GM19397 (cell line): ENCODE measurements at regions not wholly inside any gene's neighbourhood (a gene's known extent, or its start where the extent isn't known, plus 50 kb on each side); places are given as distances from the start of the nearest gene placed in this dataset.

Experiments
- ATAC-seq: cut with Tn5 transposase; IDR thresholded peaks from one replicate; pipeline ENCODE4 v1.9.1; 2021; ENCODE audit warnings: mild to moderate bottlenecking, moderate library complexity; ENCODE audit not compliant: unreplicated experiment

DNA sequence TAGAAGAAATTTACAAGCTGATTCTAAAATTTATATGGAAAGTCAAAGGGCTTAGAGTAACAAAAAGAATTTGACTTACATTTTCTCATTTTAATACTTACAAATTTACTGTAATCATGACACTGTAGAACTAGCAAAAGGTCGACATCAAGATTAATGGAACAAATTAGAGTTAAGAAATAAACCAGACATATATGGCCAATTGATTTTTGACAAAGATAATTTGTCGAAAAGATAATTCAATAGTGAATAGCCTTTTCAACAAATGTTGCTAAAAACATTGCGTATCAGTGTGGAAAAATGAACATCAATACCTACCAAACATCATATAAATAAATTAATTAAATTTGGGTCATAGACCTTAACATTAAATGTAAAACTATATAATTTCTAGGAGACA, 955.5 kb upstream of the AUTS2 start:
- ATAC-seq: no peak

DNA sequence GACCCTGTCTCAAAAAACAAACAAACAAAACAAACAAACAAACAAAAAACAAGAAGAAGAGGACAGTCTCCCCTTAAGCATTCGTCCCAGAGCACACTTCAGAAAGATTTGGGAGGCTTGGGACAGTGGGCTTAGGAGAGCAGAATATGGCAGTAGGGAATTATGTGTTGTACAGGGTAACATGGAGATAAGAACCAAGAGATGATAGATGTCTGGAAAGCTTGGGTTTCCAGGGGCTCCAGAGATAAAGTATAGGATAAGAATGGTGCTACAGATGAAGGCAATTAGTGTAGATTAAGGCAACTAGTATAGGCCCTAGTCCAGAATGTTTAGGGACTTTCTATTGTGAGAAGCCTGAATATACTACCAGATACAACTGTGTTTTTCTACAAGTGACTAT, 934.9 kb upstream of the AUTS2 start:
- no peak for ATAC-seq

DNA sequence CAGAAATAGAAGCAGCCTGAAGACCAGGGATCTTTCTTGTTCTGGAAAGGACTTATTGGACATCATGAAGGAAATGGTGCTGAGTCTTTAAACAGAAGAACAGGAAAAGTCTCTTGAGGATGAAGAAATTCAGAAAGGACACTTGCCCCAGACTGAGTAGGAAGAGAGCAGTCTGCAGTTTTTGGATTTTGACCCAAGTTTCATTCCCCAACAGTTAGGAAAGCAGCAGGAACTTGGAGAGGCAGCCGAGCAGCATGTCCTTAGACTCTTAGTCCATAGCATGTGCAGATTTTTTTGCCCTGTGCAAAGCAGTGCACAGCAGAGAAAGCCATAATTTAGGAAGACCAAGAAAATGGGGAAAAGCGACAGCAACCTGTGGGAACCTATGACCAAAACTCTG, 927.2 kb upstream of the AUTS2 start:
- ATAC-seq: no peak

DNA sequence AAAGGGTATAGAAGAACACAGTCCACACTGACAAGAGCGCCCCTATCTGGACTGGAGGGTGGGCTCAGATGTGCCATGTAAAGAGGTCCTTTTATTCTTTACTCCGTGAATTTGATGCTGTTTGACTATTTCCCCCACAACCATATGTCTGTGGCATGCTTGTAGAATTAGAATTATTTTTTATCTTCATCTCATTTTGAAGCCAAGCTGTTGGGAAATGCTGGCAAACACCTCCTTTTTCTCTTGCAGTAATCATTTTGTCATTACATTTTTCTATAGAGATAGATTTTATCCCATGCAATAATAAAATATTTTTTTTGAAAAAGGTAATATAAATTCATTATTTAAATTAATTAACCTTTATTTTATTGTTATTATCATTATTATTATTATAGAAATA, 926.6 kb upstream of the AUTS2 start:
- no peak for ATAC-seq

DNA sequence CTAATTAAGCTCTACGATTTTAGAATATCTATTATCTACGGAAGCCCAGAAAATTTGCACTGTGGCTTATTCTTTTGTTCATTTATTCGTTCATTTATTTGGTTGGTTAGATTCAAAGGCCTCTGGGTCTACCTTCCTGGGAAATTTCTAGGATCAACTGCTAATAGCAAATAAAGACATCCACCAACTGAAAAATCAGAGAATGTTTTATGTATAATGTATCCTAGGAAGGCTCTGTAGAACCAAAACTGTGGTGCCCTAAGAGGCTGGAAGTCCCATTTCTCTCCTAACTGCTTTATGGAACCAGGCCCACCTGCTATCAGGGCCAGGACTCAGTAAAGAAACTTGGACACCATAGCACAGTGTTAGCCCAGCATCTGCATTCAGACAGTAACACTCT, 923.4 kb upstream of the AUTS2 start:
- no peak for ATAC-seq

DNA sequence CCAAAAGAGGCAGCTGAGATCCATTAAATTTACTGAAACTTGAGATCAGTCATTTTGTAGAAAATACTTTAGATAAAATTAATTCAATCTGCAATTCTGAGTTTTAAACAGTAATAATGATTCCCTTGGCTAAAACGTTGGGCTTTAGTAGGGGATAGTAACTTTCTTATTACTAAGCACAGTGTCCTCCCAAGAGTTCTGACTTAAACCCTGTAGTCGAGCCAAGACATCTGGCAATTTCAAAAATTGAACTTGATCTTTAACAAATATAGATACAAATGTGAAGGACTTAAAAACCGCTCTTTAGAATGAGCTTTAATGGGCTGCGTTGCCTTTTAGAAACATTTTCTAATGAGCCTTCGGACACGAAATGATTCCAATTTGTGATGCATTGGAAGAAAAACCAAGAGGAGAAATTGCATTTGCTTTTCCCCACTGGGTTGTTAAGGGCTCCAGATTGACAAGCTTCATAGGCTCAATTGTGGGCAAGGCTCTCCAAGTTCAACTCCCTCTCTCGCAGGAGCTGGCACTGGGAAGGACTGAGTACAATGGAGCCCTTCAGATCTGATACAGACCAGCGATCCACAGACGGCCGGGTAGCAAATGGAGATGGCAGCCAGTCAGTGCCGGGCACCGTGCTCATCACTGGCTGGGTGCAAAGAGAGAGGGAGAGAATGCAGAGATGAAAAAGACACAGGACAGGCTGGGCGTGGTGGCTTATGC, 921.3 kb upstream of the AUTS2 start:
- no peak for ATAC-seq

DNA sequence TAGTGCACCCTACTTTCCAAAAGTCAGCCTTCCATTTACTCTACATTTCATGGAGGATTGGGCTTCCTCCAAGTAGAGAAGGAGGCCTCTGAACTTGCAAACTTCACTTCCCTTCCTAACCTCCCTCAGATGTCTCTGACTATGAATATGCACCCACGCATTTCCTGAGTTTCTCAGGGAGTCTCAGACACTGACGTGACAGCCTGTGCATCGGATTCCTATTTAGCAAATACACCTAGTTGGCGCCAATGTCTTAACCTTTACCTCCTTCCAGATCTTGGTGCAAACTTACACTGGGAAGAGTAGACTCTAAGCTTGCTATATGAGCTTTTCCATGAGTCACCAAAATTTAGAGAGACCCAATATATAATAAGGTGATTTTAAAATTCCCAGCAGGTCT, 920.1 kb upstream of the AUTS2 start:
- ATAC-seq: no peak

DNA sequence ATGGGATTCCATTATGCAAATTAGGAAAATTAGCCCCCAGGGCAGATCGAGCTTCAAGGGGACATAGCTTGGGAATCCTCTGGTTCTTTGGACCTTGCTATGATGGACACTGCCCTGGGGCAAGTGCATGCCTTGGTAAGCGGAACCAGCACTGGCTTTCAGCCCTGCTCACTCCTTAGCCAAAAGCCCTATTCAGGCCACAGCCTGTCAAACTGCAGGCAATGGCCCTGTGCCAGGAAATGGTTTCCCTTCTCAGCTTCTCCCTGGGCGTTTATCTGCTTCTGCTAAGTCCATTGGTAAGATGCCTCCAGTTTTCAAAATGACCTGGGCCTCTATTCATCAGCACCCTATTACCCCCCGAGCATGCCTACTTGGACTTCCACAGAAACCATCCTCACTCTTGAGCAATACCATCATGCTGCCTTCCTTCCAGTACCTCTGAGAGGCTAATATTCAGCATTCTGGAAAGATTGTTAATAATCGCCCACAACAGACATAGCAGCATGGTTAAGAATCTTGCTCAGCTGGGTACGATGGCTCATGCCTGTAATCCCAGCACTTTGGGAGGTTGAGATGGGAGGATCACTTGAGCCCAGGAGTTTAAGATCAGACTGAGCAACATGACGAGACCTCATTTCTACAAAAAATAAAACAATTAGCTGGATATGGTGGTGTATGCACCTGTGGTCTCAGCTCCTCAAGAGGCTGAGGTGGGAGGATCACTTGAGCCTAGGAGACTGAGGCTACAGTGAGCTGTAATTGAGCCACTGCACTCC, 918.6 kb upstream of the AUTS2 start:
- no peak for ATAC-seq

DNA sequence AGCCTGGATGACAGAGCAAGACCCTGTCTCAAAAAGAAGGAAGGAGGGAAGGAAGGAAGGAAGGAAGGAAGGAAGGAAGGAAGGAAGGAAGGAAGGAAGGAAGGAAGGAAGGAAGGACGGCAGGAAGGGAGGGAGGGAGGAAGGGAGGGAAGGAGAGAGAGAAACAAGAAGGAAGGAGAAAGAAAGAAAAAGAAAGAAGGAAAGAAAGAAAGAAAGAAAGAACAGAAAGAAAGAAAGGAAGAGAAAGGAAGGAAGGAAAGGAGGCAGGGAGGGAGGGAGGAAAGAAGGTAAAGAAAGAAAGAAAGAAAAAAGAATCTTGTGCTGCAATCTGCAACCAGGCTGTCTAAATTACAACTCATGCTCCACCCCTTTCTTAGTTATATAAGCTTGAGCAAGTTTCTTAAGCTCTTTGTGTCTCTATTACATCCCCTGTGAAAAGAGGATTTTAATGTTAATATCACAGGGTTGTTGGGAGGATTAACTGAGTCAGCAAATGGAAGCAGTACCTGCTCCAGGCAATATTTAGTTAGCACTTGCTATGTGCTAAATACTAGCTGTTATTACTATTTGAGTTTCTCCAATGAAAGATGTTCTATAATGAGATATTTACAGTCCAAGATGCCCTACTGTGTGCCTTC, 917.9 kb upstream of the AUTS2 start:
- no peak for ATAC-seq

DNA sequence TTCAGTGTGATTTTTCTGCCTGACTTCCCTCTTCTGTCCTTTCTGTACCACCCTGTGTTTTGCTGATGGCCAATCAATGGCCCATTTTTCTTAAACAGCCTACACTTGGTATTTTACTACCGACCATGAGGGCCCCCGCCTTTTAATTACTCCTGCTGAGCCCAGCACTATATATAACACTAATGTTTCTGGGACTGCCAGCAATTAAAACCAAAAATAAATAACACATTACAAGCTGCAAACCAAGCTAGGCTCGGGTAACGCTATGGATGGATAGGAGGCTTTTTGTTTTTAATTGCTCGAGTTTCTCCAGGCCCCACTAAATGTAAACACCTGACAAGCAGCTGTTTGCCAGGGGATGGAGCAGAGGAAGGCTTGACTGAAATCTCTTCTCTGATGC, 915.4 kb upstream of the AUTS2 start:
- no peak for ATAC-seq

DNA sequence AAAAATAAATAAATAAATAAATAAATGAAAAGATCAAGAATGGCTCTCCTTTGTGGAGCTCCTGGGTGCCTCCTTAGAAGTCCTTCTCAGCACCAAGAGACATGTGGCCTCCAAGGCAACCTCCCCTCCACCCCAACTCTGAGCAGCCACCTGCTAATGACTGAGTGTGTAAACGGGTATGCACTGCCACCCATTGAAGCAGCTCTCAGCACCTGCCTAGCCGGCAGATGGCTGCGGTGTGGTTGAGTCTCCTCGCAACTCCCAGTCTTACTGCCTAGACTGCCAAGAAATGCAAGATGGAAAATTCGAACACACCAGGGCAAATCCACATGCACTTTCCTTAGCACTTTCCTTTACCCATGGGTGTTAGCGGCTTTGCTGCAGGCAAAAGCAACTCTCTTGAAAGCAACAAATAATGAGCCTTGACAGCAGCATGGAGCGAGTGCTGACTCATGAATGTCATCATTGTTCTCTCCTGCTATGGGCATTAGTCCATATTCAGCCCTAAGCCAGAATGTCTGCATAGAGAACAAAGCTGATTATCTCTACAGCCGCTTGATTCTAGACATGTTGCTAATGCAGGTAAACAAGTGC, 913.9 kb upstream of the AUTS2 start:
- no peak for ATAC-seq

DNA sequence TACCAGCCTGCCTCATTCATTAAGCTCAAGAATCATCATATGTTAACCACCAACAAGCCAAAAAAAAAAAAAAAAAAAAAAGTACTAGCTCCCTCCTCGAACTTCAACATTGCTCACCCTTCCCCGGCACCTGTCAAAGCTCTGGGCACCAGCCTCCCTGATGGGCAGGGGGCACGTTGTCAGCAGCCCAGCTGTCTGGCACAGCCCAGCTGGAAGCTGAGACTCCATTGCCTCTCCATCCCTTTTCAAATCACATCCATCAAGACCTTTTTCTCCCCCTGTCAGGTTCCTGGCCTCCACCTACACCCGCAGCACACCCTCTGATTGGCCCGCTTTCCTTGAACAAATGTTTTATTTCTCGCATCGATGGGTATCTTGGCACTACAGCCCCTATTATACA, 913.3 kb upstream of the AUTS2 start:
- ATAC-seq: no peak

DNA sequence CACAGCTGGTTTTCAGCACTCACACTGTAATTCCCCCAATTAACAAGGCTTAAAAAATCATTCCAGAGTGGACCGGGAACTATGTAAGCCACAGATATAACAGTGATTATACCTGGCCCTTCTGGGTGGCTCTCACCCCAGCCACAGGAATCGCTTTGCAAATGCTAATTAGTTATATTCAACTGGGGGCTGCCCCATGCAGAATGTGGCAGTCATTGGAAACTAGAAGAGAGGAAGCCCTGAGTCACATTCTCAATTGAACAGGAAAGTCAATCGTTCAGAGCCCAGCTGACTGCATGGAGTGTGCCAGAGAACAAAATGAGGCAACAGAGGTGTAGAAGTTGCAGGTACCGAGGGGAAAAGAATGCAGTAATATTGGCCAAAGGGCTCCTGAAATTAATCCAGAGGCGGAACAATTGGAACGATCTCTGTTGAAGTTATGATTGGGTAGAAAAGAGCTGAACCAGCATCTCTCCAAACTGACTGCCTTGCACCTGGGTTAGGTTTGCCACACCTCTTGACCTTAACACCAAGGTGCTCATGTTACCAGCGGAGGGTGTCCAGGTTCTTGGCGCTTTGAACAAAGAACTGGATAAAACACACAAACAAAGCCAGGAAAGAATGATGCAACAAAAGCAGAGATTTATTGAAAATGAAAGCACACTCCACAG, 909.7 kb upstream of the AUTS2 start:
- ATAC-seq: no peak

DNA sequence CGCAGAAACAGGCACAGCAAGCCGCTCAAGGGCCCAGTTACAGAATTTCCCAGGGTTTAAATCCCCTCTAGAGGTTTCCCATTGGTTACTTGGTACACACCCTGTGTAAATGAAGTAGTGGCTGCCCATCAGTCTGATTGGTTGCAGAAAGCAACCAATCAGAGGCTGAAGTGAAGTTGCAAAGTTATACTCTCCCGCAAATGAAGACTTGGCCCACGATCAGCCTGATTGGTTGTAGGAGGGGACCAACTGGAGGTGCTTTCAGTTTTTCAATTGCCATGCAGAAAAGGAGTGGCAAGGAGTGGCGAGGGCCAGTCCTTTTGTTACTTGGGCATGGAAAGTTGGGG, 909.2 kb upstream of the AUTS2 start:
- ATAC-seq: no peak

DNA sequence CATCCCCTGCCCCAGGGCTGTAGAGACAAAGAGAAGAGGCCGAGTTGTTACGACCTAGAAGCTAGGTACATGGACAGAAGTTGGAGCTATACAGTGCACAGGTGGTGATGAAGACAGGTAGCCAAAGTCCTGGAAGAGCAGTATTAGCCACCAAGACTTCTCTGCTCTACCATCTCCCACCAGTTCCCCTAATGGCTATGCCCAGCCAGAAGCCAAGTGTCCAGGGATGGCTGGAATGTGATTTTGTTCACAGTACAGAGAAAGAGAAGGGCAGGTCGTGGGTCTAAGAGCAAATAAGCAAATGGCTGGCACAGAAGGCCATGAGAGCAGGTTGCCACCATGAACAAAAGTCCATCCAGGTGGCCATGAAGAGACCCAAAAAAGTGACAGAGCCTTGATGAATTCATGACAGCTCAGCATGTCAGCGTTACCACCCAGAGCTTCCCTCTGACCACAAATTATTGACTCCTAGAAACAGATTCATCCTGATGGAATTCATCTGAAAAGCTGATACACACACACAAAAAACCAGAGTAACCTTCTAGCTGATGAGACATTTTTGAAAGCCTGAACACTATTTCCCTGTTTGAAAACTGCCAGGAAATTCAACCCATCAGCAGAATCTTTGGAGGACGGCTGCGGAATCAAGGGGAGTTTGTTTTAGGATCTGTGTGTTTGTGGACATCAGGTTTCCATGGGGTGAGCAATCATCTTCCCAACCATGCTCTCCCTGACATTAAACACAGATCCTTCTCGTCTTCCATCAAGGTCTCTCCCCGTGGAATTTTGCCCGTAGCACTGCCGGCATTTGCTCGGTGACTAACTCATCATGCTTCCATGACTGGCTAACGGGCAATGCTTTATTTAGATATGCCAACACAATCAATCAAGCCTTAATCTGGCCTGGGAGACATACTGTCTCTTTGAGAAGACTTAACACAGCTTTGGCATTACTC, 906.7 kb upstream of the AUTS2 start:
- no peak for ATAC-seq

DNA sequence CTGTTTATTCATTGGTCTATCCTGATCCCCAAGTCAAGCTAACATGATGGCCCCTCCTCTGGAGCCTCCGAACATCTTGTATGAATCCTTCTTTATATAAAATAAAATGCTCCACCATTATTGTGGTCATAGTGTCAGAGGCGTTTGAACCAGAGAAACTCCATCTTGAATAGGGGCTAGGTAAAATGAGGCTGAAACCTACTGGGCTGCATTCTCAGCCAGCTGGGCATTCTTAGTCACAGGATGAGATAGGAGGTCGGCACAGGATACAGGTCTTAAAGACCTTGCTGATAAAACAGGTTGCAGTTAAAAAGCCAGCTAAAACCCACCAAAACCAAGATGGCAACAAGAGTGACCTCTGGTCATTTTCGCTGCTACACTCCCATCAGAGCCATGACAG, 905.8 kb upstream of the AUTS2 start:
- ATAC-seq: no peak

DNA sequence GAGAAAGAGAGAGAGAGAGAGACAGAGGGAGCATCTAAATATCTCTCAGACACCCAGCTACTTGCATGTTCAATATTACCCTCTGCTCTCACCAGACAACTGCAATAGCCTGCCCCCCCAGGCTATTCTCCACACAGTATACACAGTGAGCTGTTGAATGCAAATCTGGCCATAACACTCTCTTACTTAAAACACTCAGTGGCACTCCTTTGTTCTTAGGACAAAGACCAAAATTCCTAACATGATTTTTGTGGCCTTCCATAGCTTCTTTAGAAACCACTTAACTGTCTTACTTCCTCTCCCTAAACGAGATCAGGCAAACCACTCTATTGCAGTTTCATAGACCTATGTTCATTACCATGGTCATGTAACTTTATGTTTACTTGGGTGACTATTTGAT, 903.6 kb upstream of the AUTS2 start:
- ATAC-seq: no peak

DNA sequence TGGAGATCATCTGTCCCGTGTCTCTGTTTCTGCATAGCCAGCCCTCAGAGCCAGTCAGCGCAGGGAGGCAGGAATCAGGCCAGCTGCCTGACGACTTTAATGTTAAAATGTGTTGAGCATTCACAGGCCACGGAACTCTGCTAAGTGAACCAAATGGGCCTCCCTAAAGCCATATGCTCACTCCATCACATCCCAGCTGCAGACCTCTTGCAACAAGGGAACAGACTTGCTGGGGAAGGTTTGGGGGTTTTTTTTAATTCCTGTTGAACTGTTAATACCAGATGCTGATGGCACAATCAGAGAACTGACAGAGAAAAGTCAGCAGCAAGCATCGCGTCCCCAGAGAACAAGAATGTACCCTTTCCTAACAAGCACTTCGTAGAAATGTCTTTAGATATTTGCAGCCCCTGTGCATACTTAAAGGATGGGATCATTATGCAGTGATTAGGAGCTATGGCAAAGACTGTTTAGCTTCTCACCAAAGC, 900.4 kb upstream of the AUTS2 start:
- no peak for ATAC-seq

DNA sequence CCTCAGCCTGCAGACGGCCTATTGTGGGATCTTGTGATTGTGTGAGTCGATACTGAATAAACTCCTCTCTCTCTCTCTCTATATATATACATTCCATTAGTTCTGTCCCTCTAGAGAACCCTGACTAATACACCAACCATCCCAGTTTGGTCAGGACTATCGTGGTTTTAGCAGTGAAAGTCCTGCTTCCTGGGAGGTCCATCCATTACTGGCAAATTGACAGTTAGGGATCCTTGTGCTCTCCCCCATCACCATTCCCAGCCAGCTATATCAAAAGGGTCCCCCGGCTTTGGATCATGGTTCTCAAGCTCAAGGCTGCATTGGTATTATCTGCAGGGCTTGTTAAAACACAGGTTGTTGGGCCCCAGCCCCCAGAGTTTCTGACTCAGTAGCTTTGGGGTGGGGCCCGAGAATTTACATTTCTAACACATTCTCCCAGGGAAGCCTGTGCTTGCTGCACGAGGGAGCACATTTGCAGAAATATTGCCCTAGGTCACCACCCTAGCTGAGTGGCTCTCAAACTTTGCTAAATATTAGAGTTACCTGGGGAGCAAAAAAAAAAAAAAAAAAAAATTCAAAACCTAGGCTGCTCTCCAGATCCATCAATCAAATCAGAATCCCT, 899.1 kb upstream of the AUTS2 start:
- ATAC-seq: no peak

DNA sequence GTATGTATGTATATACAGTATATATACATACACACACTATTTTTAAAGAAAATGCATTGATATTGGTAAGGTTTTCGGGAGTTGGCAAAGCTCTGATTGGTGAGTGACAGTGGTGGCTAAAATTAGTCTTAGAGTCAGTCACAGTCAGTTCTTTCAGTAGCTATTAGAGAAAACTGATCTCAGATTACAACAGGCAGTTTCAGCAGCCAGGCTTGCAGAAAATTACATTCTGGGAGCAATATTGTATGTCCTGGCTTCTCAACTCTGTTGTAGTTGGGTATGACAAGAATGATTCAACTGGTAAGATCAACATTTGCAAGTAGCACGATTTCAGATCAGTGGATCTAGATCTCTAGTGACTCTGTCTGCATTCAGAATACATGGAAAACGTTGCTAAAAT, 897.9 kb upstream of the AUTS2 start:
- ATAC-seq: no peak
